PC-3 (cell line): ENCODE measurements at regions not wholly inside any gene's neighbourhood (a gene's known extent, or its start where the extent isn't known, plus 50 kb on each side); places are given as distances from the start of the nearest gene placed in this dataset.
A peak's percentile ranks its signal among the peaks of the same experiment; 100 is the strongest.

Source experiments
- ATAC-seq: fragments of 200-7000 bp; cut with Tn5 transposase; 2 replicates; pipeline ENCODE4 v1.9.1; 2020; ENCODE audit warnings: mild to moderate bottlenecking, moderate library complexity
- BruUV-seq: library from RNA; stranded (reverse); fragments of 400-500 nt; replicated peaks from 2 replicates; lab custom pipeline; 2021; lab: Mats Ljungman, UMichigan
- CTCF ChIA-PET: fragments of 300-600 bp; sonication (Branson Sonifier 250); formaldehyde crosslinking; loops from one replicate; lab custom pipeline; 2022; ENCODE audit warnings: antibody characterized with exemption; lab: Charles Lee
- POLR2A ChIA-PET: fragments of 300-600 bp; sonication (Branson Sonifier 250); formaldehyde crosslinking; loops from one replicate; lab custom pipeline; 2022; ENCODE audit warnings: antibody characterized with exemption; ENCODE audit not compliant: unreplicated experiment; lab: Charles Lee
- DNase-seq: peaks from one replicate; pipeline ENCODE4 v3.0.0-alpha.2; 2015
- H2AFZ ChIP-seq: fragments of 300-600 bp; sonication (generic); 2 replicates; pipeline ENCODE4 v1.6.0; 2016; ENCODE audit warnings: antibody characterized with exemption, low read length
- H3F3A ChIP-seq: fragments of 300-600 bp; sonication (generic); one replicate; pipeline ENCODE4 v1.6.0; 2017; ENCODE audit warnings: antibody characterized with exemption, low read length, control low read depth, mild to moderate bottlenecking; ENCODE audit not compliant: unreplicated experiment
- H3K27ac ChIP-seq: fragments of 300-600 bp; sonication (generic); 2 replicates; pipeline ENCODE4 v1.5.1; 2016; ENCODE audit warnings: mild to moderate bottlenecking, low read length
- H3K27me3 ChIP-seq: fragments of 300-600 bp; sonication (generic); 2 replicates; pipeline ENCODE4 v1.6.1; 2016; ENCODE audit warnings: low read length, mixed read lengths
- H3K36me3 ChIP-seq: fragments of 300-600 bp; sonication (generic); 2 replicates; pipeline ENCODE4 v1.6.1; 2016; ENCODE audit warnings: low read depth, mixed run types, low read length, mixed read lengths
- H3K4me1 ChIP-seq: fragments of 300-600 bp; sonication (generic); 2 replicates; pipeline ENCODE4 v1.5.1; 2016; ENCODE audit warnings: low read length; ENCODE audit not compliant: insufficient read depth
- H3K4me2 ChIP-seq: fragments of 300-600 bp; sonication (generic); 2 replicates; pipeline ENCODE4 v1.6.0; 2016; ENCODE audit warnings: low read length
- H3K4me3 ChIP-seq: fragments of 300-600 bp; sonication (generic); 2 replicates; pipeline ENCODE4 v1.5.1; 2016; ENCODE audit warnings: mild to moderate bottlenecking, low read length, mixed read lengths
- H3K79me2 ChIP-seq: fragments of 300-600 bp; sonication (generic); 2 replicates; pipeline ENCODE4 v1.6.1; 2017; ENCODE audit warnings: low read length, mixed read lengths
- H3K9ac ChIP-seq: fragments of 300-600 bp; sonication (generic); 2 replicates; pipeline ENCODE4 v1.6.0; 2016; ENCODE audit warnings: mild to moderate bottlenecking, low read length
- H3K9me2 ChIP-seq: fragments of 300-600 bp; sonication (generic); replicated peaks from 2 replicates; pipeline ENCODE4 v1.6.1; 2016; ENCODE audit warnings: mixed run types, low read length, mixed read lengths
- H3K9me3 ChIP-seq: fragments of 300-600 bp; sonication (generic); 2 replicates; pipeline ENCODE4 v1.6.1; 2016; ENCODE audit warnings: low read length, mixed read lengths
- H4K20me1 ChIP-seq: fragments of 300-600 bp; sonication (generic); 2 replicates; pipeline ENCODE4 v1.6.1; 2016; ENCODE audit warnings: low read length, mixed read lengths
- CTCF ChIP-seq: fragments of 300-600 bp; sonication (generic); conservative IDR thresholded peaks from 2 replicates; pipeline ENCODE4 v1.5.1; 2017; ENCODE audit warnings: antibody characterized with exemption, low read depth, mild to moderate bottlenecking, low read length
- EZH2 ChIP-seq: fragments of 300-600 bp; sonication (generic); IDR thresholded peaks from one replicate; pipeline ENCODE4 v1.6.1; 2017; ENCODE audit warnings: antibody characterized with exemption, mild to moderate bottlenecking, low read length; ENCODE audit not compliant: unreplicated experiment
- EZH2phosphoT487 ChIP-seq: fragments of 300-600 bp; sonication (generic); IDR thresholded peaks from 2 replicates; pipeline ENCODE4 v1.6.1; 2018; ENCODE audit warnings: mild to moderate bottlenecking, antibody characterized with exemption, low read length, borderline replicate concordance
- intact Hi-C: fragments of 100-400 bp; cut with micrococcal nuclease; formaldehyde crosslinking; loops from 2 replicates; pipeline ENCODE4 v1.9.0; 2023

- ATAC-seq, result peak; percentile 90
- Histone ChIP-seq H3K36me3 (no peaks in the 10 kb centered on the region), H2AFZ (no peak overlapping the region), H3K9me2 (no peaks in the 10 kb centered on the region), H3F3A (peaks cover 3% of the 10 kb centered on the region), H3K9me3 (no peaks in the 10 kb centered on the region), H3K27ac (no peak overlapping the region; the same call in 1 of the 2 replicates), H3K4me1 (peaks cover 26% of the 10 kb centered on the region), H4K20me1 (no peaks in the 10 kb centered on the region), H3K27me3 (no peaks in the 10 kb centered on the region), H3K9ac (no peak overlapping the region), H3K4me2 (peak overlapping the region; percentile 22), H3K4me3 (no peak overlapping the region), H3K79me2 (no peaks in the 10 kb centered on the region)
- BruUV-seq, result no TSS peak
- ChIA-PET CTCF (no interaction called here), POLR2A (no interaction called here)
- peak; percentile 78 for DNase-seq
- TF ChIP-seq EZH2, result no peak
- TF ChIP-seq CTCF, result no peak
- TF ChIP-seq EZH2phosphoT487, result no peak
- intact Hi-C loops, result no loop called here
These were observed 195.1 kb downstream of the HDGFL1 start for GRCh38 chr6:22764496-22764895.

- Histone ChIP-seq H3F3A (peaks cover 3% of the 10 kb centered on the region), H3K79me2 (no peaks in the 10 kb centered on the region), H3K4me2 (0 out of 2 replicates have a peak overlapping the region, but pooled peaks have one; percentile 27), H3K27ac (peak overlapping the region; percentile 15; the same call in 1 of the 2 replicates), H4K20me1 (no peaks in the 10 kb centered on the region), H3K9me3 (no peaks in the 10 kb centered on the region), H3K36me3 (no peaks in the 10 kb centered on the region), H3K9me2 (no peaks in the 10 kb centered on the region), H3K27me3 (no peaks in the 10 kb centered on the region), H3K9ac (no peak overlapping the region), H2AFZ (peak overlapping the region; percentile 37), H3K4me3 (no peak overlapping the region), H3K4me1 (peaks cover 26% of the 10 kb centered on the region)
- BruUV-seq, result no TSS peak
- CTCF ChIA-PET, result no interaction called here
- DNase-seq (peak; percentile 59), ATAC-seq (peak; percentile 49)
- POLR2A ChIA-PET, result no interaction called here
- intact Hi-C loops, result no loop called here
- TF ChIP-seq CTCF (no peak), EZH2 (no peak), EZH2phosphoT487 (no peak)
These were observed 195.6 kb downstream of the HDGFL1 start for GRCh38 chr6:22765015-22765414.

GRCh38 chr6:22766979-22767378, 197.6 kb downstream of the HDGFL1 start:
- no peaks in the 10 kb centered on the region for H3K9me2 ChIP-seq
- no peak overlapping the region for H3K4me2 ChIP-seq
- ChIA-PET POLR2A (no interaction called here), CTCF (no interaction called here)
- no peaks in the 10 kb centered on the region for H3K9me3 ChIP-seq
- no TSS peak for BruUV-seq
- intact Hi-C loops, result no loop called here
- no peak overlapping the region for H3K27ac ChIP-seq
- H3K4me3 ChIP-seq, result no peak overlapping the region
- no peaks in the 10 kb centered on the region for H4K20me1 ChIP-seq
- no peak for TF ChIP-seq EZH2phosphoT487
- TF ChIP-seq EZH2, result no peak
- 0 out of 2 replicates have a peak, but pooled peaks have one; percentile 23 for TF ChIP-seq CTCF
- no peak overlapping the region for H3K9ac ChIP-seq
- no peaks in the 10 kb centered on the region for H3K27me3 ChIP-seq
- no peaks in the 10 kb centered on the region for H3K79me2 ChIP-seq
- peak; percentile 45 for ATAC-seq
- peak; percentile 77 for DNase-seq
- H3K36me3 ChIP-seq, result no peaks in the 10 kb centered on the region
- H3K4me1 ChIP-seq, result peaks cover 26% of the 10 kb centered on the region
- peaks cover 3% of the 10 kb centered on the region for H3F3A ChIP-seq
- H2AFZ ChIP-seq, result no peak overlapping the region
